Cardiac muscle cell (in vitro differentiated cells and primary cell): ENCODE measurements at regions not wholly inside any gene's neighbourhood (a gene's known extent, or its start where the extent isn't known, plus 50 kb on each side); places are given as distances from the start of the nearest gene placed in this dataset.

Experiments used
- DNase-seq, 2 donors: peaks; one replicate each; pipeline versions ENCODE4 v3.0.0 to v3.0.0-alpha.2; 2010 to 2017; ENCODE audit warnings: low read depth in 1 of 2, low spot score in 1 of 2
- H3K27ac ChIP-seq: fragments of 200-600 bp; sonication (generic); 2 replicates; pipeline ENCODE4 v1.5.1; 2016
- H3K27me3 ChIP-seq: fragments of 200-600 bp; sonication (generic); 2 replicates; pipeline ENCODE4 v1.6.0; 2016; ENCODE audit warnings: control low read depth
- H3K36me3 ChIP-seq: fragments of 200-600 bp; sonication (generic); 2 replicates; pipeline ENCODE4 v1.5.1; 2016; ENCODE audit warnings: control low read depth
- H3K4me1 ChIP-seq: fragments of 200-600 bp; sonication (generic); 2 replicates; pipeline ENCODE4 v1.8.1; 2017; ENCODE audit warnings: low read depth, mild to moderate bottlenecking, mixed run types
- H3K4me3 ChIP-seq: fragments of 200-600 bp; sonication (generic); 2 replicates; pipeline ENCODE4 v1.5.1; 2016; ENCODE audit warnings: mild to moderate bottlenecking
- H3K9me3 ChIP-seq: fragments of 200-600 bp; sonication (generic); 2 replicates; pipeline ENCODE4 v1.5.1; 2017; ENCODE audit warnings: low read depth, mild to moderate bottlenecking, control low read depth
- CTCF ChIP-seq: IDR thresholded peaks from 2 replicates; pipeline ENCODE4 v1.5.1; 2012; ENCODE audit warnings: low read depth, mild to moderate bottlenecking, low read length

GRCh38 chr15:93250950-93251349 is 161.9 kb upstream of the RGMA start:
- Histone ChIP-seq H3K36me3 (no peaks in the 10 kb centered on the region), H3K27me3 (peaks cover 9% of the 10 kb centered on the region), H3K4me1 (no peaks in the 10 kb centered on the region), H3K27ac (no peak overlapping the region), H3K4me3 (no peak overlapping the region), H3K9me3 (no peaks in the 10 kb centered on the region)
- DNase-seq = no peak
- TF ChIP-seq CTCF = no peak

- no peak overlapping the region for H3K27ac ChIP-seq
These were observed 161.2 kb upstream of the RGMA start for GRCh38 chr15:93250209-93250608.

GRCh38 chr15:93249623-93250022 is 160.6 kb upstream of the RGMA start:
- H3K4me1 ChIP-seq = no peaks in the 10 kb centered on the region
- H3K27ac ChIP-seq = no peak overlapping the region
- no peak for TF ChIP-seq CTCF
- DNase-seq = no peak
- no peak overlapping the region for H3K4me3 ChIP-seq
- peaks cover 9% of the 10 kb centered on the region for H3K27me3 ChIP-seq
- no peaks in the 10 kb centered on the region for H3K9me3 ChIP-seq
- H3K36me3 ChIP-seq = no peaks in the 10 kb centered on the region

More at GRCh38 chr15:93250209-93250608, 161.2 kb upstream of the RGMA start:
- peaks cover 9% of the 10 kb centered on the region for H3K27me3 ChIP-seq
- no peaks in the 10 kb centered on the region for H3K4me1 ChIP-seq
- H3K9me3 ChIP-seq = no peaks in the 10 kb centered on the region
- no peak overlapping the region for H3K4me3 ChIP-seq
- no peak for DNase-seq
- no peak for TF ChIP-seq CTCF
- H3K36me3 ChIP-seq = no peaks in the 10 kb centered on the region

GRCh38 chr15:93247466-93248121 is 158.6 kb upstream of the RGMA start:
- H3K27me3 ChIP-seq = peaks cover 9% of the 10 kb centered on the region
- no peaks in the 10 kb centered on the region for H3K4me1 ChIP-seq
- no peak overlapping the region for H3K4me3 ChIP-seq
- no peaks in the 10 kb centered on the region for H3K36me3 ChIP-seq
- H3K9me3 ChIP-seq = no peaks in the 10 kb centered on the region
- TF ChIP-seq CTCF = no peak
- DNase-seq = no peak
- no peak overlapping the region for H3K27ac ChIP-seq

GRCh38 chr15:93246266-93247242 is 157.5 kb upstream of the RGMA start:
- no peak for DNase-seq
- Histone ChIP-seq H3K4me3 (no peak overlapping the region), H3K36me3 (no peaks in the 10 kb centered on the region), H3K27ac (no peak overlapping the region), H3K4me1 (no peaks in the 10 kb centered on the region), H3K27me3 (peaks cover 17% of the 10 kb centered on the region), H3K9me3 (no peaks in the 10 kb centered on the region)
- no peak for TF ChIP-seq CTCF
